ENCODE measurements at regions not wholly inside any gene's neighbourhood (a gene's known extent, or its start where the extent isn't known, plus 50 kb on each side); places are given as distances from the start of the nearest gene placed in this dataset.

DNA sequence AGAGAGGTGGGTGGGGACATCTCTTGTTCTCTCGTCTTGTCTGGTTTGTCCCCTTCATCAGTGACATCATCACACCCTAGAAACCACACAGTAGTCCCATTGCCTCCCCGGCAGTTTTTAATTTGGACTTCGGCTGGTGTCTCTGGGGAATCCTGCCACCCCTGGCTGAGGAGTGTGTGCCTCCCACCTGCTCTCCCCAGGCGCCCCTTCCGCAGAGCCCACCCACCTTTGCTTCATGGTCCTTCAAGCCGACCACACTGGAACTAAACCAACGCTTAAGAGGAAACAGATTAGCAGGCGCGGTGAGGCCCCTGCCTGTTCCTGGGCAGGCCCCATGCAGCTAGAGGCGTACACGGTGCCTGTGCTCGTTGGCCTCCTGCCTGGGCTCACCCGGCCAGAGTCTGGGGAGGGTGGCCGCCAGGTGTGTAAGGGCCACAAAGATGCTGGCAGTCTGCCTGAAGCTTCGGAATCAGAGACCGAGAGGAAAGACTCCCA is 107.6 kb upstream of the SPRY4 start:
- no peaks in the 10 kb centered on the region for H3K9me3 Mint-ChIP-seq
- TF ChIP-seq, protein P1, sequence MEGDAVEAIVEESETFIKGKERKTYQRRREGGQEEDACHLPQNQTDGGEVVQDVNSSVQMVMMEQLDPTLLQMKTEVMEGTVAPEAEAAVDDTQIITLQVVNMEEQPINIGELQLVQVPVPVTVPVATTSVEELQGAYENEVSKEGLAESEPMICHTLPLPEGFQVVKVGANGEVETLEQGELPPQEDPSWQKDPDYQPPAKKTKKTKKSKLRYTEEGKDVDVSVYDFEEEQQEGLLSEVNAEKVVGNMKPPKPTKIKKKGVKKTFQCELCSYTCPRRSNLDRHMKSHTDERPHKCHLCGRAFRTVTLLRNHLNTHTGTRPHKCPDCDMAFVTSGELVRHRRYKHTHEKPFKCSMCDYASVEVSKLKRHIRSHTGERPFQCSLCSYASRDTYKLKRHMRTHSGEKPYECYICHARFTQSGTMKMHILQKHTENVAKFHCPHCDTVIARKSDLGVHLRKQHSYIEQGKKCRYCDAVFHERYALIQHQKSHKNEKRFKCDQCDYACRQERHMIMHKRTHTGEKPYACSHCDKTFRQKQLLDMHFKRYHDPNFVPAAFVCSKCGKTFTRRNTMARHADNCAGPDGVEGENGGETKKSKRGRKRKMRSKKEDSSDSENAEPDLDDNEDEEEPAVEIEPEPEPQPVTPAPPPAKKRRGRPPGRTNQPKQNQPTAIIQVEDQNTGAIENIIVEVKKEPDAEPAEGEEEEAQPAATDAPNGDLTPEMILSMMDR (conservative IDR thresholded peaks at IDR 0.05) = no peak
- H3K4me1 Mint-ChIP-seq (ENCODE audit: unreplicated experiment) = peaks cover 27% of the 10 kb centered on the region
- no peak overlapping the region for H3K4me3 Mint-ChIP-seq
- DNase-seq (ENCODE audit: extremely low spot score, unreplicated experiment) = no peak
- no peaks in the 10 kb centered on the region for H3K36me3 Mint-ChIP-seq
- no peak overlapping the region for H3K27ac Mint-ChIP-seq
- H3K27me3 Mint-ChIP-seq = no peaks in the 10 kb centered on the region

DNA sequence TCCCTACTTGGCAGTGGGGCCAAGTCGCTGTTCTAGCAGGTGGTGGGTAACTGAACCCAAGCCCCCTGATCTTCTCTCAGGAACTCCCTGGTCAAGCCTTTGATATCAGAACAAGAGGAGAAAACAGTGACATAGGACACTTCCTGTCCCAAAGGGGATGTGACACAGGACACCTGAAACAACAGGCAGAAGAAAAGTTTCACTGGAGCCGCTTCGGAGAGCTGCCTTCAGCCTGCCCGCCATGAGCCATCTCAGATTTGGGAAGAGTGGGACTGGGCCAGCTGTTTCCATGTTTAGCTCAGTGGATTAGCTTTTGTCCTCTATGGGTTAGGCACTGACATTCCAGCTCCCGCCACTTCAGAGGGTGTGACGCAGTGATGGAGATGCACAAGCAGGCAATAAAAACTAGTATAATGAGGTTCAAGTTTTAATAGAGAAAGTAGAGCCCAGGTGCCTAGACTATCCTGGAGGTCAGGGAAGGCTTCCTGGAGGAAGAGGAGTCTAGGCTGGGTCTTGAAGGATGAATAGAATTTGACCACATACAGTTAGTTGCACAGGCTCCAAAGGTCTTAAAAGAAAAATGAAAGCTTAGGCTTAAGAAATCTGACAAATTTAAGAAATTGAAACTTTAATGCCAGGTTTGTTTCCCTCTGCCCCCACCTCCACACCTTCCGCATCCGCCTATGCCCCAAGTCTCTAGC is 104.1 kb upstream of the SPRY4 start:
- no peak for DNase-seq (ENCODE audit: extremely low spot score, unreplicated experiment)
- H3K27me3 Mint-ChIP-seq = no peaks in the 10 kb centered on the region
- H3K36me3 Mint-ChIP-seq = no peaks in the 10 kb centered on the region
- peaks cover 30% of the 10 kb centered on the region for H3K4me1 Mint-ChIP-seq (ENCODE audit: unreplicated experiment)
- H3K4me3 Mint-ChIP-seq = no peak overlapping the region
- TF ChIP-seq, protein P1 (conservative IDR thresholded peaks at IDR 0.05) = no peak
- H3K27ac Mint-ChIP-seq = no peak overlapping the region
- H3K9me3 Mint-ChIP-seq = no peaks in the 10 kb centered on the region

DNA sequence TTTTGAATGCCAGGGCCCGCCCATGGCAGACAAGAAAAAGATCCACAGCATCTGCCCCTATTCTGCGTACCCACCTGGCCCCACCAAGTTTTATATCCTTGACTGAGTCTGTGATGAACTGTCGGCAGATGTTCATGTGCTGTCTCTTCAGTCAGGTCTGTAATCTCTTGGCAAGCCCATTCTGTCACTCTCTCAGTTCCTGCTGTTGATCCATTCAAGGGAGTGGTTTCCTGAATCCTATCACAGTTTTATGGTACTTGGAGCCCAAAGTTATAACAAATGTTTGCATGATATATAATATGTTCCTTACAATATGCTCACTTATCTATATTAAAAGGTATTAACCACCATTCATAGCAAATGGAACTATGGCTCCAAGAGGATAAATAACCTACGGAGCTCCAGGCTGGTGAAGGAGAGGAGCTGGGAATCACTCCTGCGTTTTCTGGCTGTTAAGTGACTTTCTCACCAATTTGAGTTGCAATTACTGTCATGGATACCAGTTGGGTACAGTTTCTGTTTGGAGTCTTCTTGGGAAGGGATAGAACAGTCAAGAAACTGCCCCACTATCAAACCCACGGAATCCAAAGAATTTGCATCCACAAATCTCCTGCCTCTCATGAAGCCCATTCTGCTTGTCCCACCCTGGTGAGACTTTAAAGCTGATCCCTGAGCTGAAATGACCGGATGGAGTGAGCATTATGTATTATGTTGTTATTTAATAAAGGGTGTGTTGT is 103.4 kb upstream of the SPRY4 start:
- Mint-ChIP-seq H3K27me3 (no peaks in the 10 kb centered on the region), H3K4me1 (ENCODE audit: unreplicated experiment) (peaks cover 23% of the 10 kb centered on the region), H3K27ac (no peak overlapping the region), H3K36me3 (no peaks in the 10 kb centered on the region), H3K4me3 (no peak overlapping the region), H3K9me3 (no peaks in the 10 kb centered on the region)
- TF ChIP-seq, protein P1 (conservative IDR thresholded peaks at IDR 0.05) = no peak
- no peak for DNase-seq (ENCODE audit: extremely low spot score, unreplicated experiment)

DNA sequence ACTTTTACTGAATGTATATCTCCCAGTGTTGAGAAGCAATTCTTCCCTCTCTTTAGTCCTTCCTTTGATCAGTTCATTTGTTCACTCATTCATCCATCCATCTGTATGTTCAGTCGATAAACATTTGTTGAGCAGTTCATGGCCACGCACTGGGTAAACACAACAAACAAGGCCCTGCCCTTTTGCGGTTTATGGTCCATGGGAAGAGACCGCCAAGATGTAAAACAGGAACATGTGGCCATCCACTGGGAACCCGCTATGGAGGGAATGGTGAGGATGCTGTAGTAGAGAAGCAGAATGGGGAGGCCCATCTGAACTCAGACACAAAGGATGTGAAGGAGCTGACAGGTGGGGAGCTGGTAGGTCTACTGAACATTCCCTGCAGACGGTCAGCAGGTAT is 102.7 kb upstream of the SPRY4 start:
- no peaks in the 10 kb centered on the region for H3K27me3 Mint-ChIP-seq
- H3K9me3 Mint-ChIP-seq = no peaks in the 10 kb centered on the region
- TF ChIP-seq, protein P1 (conservative IDR thresholded peaks at IDR 0.05) = no peak
- H3K27ac Mint-ChIP-seq = no peak overlapping the region
- no peak for DNase-seq (ENCODE audit: extremely low spot score, unreplicated experiment)
- peaks cover 18% of the 10 kb centered on the region for H3K4me1 Mint-ChIP-seq (ENCODE audit: unreplicated experiment)
- no peak overlapping the region for H3K4me3 Mint-ChIP-seq
- no peaks in the 10 kb centered on the region for H3K36me3 Mint-ChIP-seq

DNA sequence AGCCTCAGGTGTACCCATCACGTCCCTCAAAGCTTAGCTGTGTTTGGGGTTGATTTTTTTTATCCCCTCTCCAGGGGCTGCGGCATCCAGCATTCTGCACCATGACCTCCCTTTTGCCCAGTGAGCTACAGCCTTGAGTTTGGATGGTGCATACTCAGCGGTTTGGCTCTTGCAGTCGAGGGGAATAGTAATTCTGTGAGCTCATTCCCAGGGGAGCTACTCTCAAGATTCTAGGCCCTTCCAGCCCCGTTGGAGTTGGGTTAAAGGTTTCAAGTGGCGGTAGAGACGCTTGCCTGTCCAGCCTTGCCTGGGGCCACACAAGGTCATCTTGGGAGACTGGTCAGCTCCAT is 102.2 kb upstream of the SPRY4 start:
- DNase-seq (ENCODE audit: extremely low spot score, unreplicated experiment) = no peak
- H3K4me1 Mint-ChIP-seq (ENCODE audit: unreplicated experiment) = peaks cover 18% of the 10 kb centered on the region
- no peak overlapping the region for H3K27ac Mint-ChIP-seq
- no peaks in the 10 kb centered on the region for H3K36me3 Mint-ChIP-seq
- H3K9me3 Mint-ChIP-seq = no peaks in the 10 kb centered on the region
- TF ChIP-seq, protein P1 (conservative IDR thresholded peaks at IDR 0.05) = no peak
- H3K27me3 Mint-ChIP-seq = no peaks in the 10 kb centered on the region
- no peak overlapping the region for H3K4me3 Mint-ChIP-seq

Data from type B pancreatic cell (in vitro differentiated cells).